ENCODE measurements at regions not wholly inside any gene's neighbourhood (a gene's known extent, or its start where the extent isn't known, plus 50 kb on each side); places are given as distances from the start of the nearest gene placed in this dataset.
"Not testable (repeated sequence)": the region's sequence is repeated elsewhere in the genome, so short reads cannot be mapped to it uniquely, and the experiment has no call there.

GRCh38 chr13:44647560-44647959, 71.4 kb upstream of the TSC22D1 start:
- not testable (repeated sequence) for H3K14ac ChIP-seq (ENCODE audit: low read length); H3K4me1 ChIP-seq (ENCODE audit: control insufficient read depth in 2 of 2, insufficient read depth in 1 of 2, low read depth in 1 of 2, low read length in 2 of 2); H2BK12ac ChIP-seq (ENCODE audit: low read length); H2BK120ac ChIP-seq (ENCODE audit: low read depth, low read length); DNase-seq (ENCODE audit: low spot score); H3K27ac ChIP-seq (replicated peaks; ENCODE audit: low read length); H2AK5ac ChIP-seq (ENCODE audit: low read depth, low read length); H4K8ac ChIP-seq (ENCODE audit: low read depth, low read length); H3K36me3 ChIP-seq (replicated peaks in 1 of 2; ENCODE audit: control insufficient read depth in 2 of 2, insufficient read depth in 2 of 2, low read length in 2 of 2); H3K23ac ChIP-seq (ENCODE audit: low read depth, low read length, poor library complexity); H3K79me1 ChIP-seq (ENCODE audit: low read depth, low read length); H3K9me3 ChIP-seq (replicated peaks in 1 of 2; ENCODE audit: control insufficient read depth in 2 of 2, insufficient read depth in 1 of 2, low read depth in 1 of 2, low read length in 2 of 2); H3K9ac ChIP-seq (ENCODE audit: low read depth, low read length, poor library complexity); H3K18ac ChIP-seq (ENCODE audit: low read length); H2BK5ac ChIP-seq (ENCODE audit: low read length); H2AFZ ChIP-seq (ENCODE audit: low read length); H3K4ac ChIP-seq (ENCODE audit: low read length); H3K27me3 ChIP-seq (ENCODE audit: control insufficient read depth in 3 of 3, insufficient read depth in 3 of 3, low read depth in 1 of 3, low read length in 3 of 3); H3K4me2 ChIP-seq (ENCODE audit: insufficient read depth, low read length, poor library complexity, severe bottlenecking); H2BK15ac ChIP-seq (ENCODE audit: low read length); H4K91ac ChIP-seq (ENCODE audit: low read depth, low read length, poor library complexity); H3K4me3 ChIP-seq (ENCODE audit: low read length in 2 of 2)
- WGBS, 2 donors (ENCODE audit: extremely low coverage in 2 of 2, insufficient read length in 2 of 2, insufficient replicate concordance in 1 of 2), result no CpG with 5 or more reads among the region's 1 CpG

- no peak overlapping the region for H3K18ac ChIP-seq (ENCODE audit: low read length)
- H2AFZ ChIP-seq (ENCODE audit: low read length), result no peak overlapping the region
- no peak overlapping the region for H3K23ac ChIP-seq (ENCODE audit: low read depth, low read length, poor library complexity)
- no peaks in the 10 kb centered on the region for H3K36me3 ChIP-seq (replicated peaks in 1 of 2; ENCODE audit: control insufficient read depth in 2 of 2, insufficient read depth in 2 of 2, low read length in 2 of 2)
- H3K27me3 ChIP-seq (ENCODE audit: control insufficient read depth in 3 of 3, insufficient read depth in 3 of 3, low read depth in 1 of 3, low read length in 3 of 3), result peaks cover 0 to 2% (median 0%) of the 10 kb centered on the region in 3 experiments
- DNase-seq (ENCODE audit: low spot score), result no peak
- no peak overlapping the region for H4K91ac ChIP-seq (ENCODE audit: low read depth, low read length, poor library complexity)
- no peak overlapping the region for H3K27ac ChIP-seq (replicated peaks; ENCODE audit: low read length)
- no peak overlapping the region for H2BK120ac ChIP-seq (ENCODE audit: low read depth, low read length)
- H3K14ac ChIP-seq (ENCODE audit: low read length), result no peak overlapping the region
- H3K9ac ChIP-seq (ENCODE audit: low read depth, low read length, poor library complexity), result no peak overlapping the region
- no peak overlapping the region for H2BK12ac ChIP-seq (ENCODE audit: low read length)
- no peak overlapping the region for H2AK5ac ChIP-seq (ENCODE audit: low read depth, low read length)
- H3K4me2 ChIP-seq (ENCODE audit: insufficient read depth, low read length, poor library complexity, severe bottlenecking), result no peak overlapping the region
- WGBS, 2 donors (ENCODE audit: extremely low coverage in 2 of 2, insufficient read length in 2 of 2, insufficient replicate concordance in 1 of 2), result no CpG with 5 or more reads among the region's 4 CpGs
- H3K79me1 ChIP-seq (ENCODE audit: low read depth, low read length), result no peaks in the 10 kb centered on the region
- peaks cover 4 to 6% of the 10 kb centered on the region in 2 donors for H3K4me1 ChIP-seq (ENCODE audit: control insufficient read depth in 2 of 2, insufficient read depth in 1 of 2, low read depth in 1 of 2, low read length in 2 of 2)
- H2BK15ac ChIP-seq (ENCODE audit: low read length), result no peak overlapping the region
- no peak overlapping the region for H4K8ac ChIP-seq (ENCODE audit: low read depth, low read length)
- no peak overlapping the region for H3K4ac ChIP-seq (ENCODE audit: low read length)
- H3K9me3 ChIP-seq (replicated peaks in 1 of 2; ENCODE audit: control insufficient read depth in 2 of 2, insufficient read depth in 1 of 2, low read depth in 1 of 2, low read length in 2 of 2), result no peaks in the 10 kb centered on the region
- no peak overlapping the region for H3K4me3 ChIP-seq (ENCODE audit: low read length in 2 of 2)
- H2BK5ac ChIP-seq (ENCODE audit: low read length), result no peak overlapping the region
Observed at GRCh38 chr13:44646044-44646443, 69.9 kb upstream of the TSC22D1 start.

- WGBS, 2 donors (ENCODE audit: extremely low coverage in 2 of 2, insufficient read length in 2 of 2, insufficient replicate concordance in 1 of 2), result no CpG with 5 or more reads among the region's 7 CpGs
- no peak overlapping the region for H4K8ac ChIP-seq (ENCODE audit: low read depth, low read length)
- H2AFZ ChIP-seq (ENCODE audit: low read length), result no peak overlapping the region
- no peak overlapping the region for H3K23ac ChIP-seq (ENCODE audit: low read depth, low read length, poor library complexity)
- H3K4me3 ChIP-seq (ENCODE audit: low read length in 2 of 2), result no peak overlapping the region
- H2BK120ac ChIP-seq (ENCODE audit: low read depth, low read length), result no peak overlapping the region
- no peak overlapping the region for H3K4ac ChIP-seq (ENCODE audit: low read length)
- no peak overlapping the region for H2BK15ac ChIP-seq (ENCODE audit: low read length)
- no peak overlapping the region for H3K14ac ChIP-seq (ENCODE audit: low read length)
- no peak overlapping the region for H3K27ac ChIP-seq (replicated peaks; ENCODE audit: low read length)
- H3K79me1 ChIP-seq (ENCODE audit: low read depth, low read length), result no peaks in the 10 kb centered on the region
- no peak overlapping the region for H3K18ac ChIP-seq (ENCODE audit: low read length)
- no peak overlapping the region for H3K9ac ChIP-seq (ENCODE audit: low read depth, low read length, poor library complexity)
- DNase-seq (ENCODE audit: low spot score), result no peak
- no peak overlapping the region for H2BK12ac ChIP-seq (ENCODE audit: low read length)
- no peaks in the 10 kb centered on the region for H3K9me3 ChIP-seq (replicated peaks in 1 of 2; ENCODE audit: control insufficient read depth in 2 of 2, insufficient read depth in 1 of 2, low read depth in 1 of 2, low read length in 2 of 2)
- no peak overlapping the region for H4K91ac ChIP-seq (ENCODE audit: low read depth, low read length, poor library complexity)
- H2BK5ac ChIP-seq (ENCODE audit: low read length), result no peak overlapping the region
- H2AK5ac ChIP-seq (ENCODE audit: low read depth, low read length), result no peak overlapping the region
- H3K4me1 ChIP-seq (ENCODE audit: control insufficient read depth in 2 of 2, insufficient read depth in 1 of 2, low read depth in 1 of 2, low read length in 2 of 2), result no peaks in the 10 kb centered on the region
- H3K27me3 ChIP-seq (ENCODE audit: control insufficient read depth in 3 of 3, insufficient read depth in 3 of 3, low read depth in 1 of 3, low read length in 3 of 3), result no peaks in the 10 kb centered on the region
- no peak overlapping the region for H3K4me2 ChIP-seq (ENCODE audit: insufficient read depth, low read length, poor library complexity, severe bottlenecking)
- no peaks in the 10 kb centered on the region for H3K36me3 ChIP-seq (replicated peaks in 1 of 2; ENCODE audit: control insufficient read depth in 2 of 2, insufficient read depth in 2 of 2, low read length in 2 of 2)
Observed at GRCh38 chr13:44643256-44643655, 67.1 kb upstream of the TSC22D1 start.

- Histone ChIP-seq H3K9me3 (replicated peaks in 1 of 2; ENCODE audit: control insufficient read depth in 2 of 2, insufficient read depth in 1 of 2, low read depth in 1 of 2, low read length in 2 of 2) (no peaks in the 10 kb centered on the region), H2BK15ac (ENCODE audit: low read length) (no peak overlapping the region), H3K4me3 (ENCODE audit: low read length in 2 of 2) (no peak overlapping the region), H2BK5ac (ENCODE audit: low read length) (no peak overlapping the region), H3K23ac (ENCODE audit: low read depth, low read length, poor library complexity) (no peak overlapping the region), H3K4me2 (ENCODE audit: insufficient read depth, low read length, poor library complexity, severe bottlenecking) (no peak overlapping the region), H3K79me1 (ENCODE audit: low read depth, low read length) (no peaks in the 10 kb centered on the region), H3K4me1 (ENCODE audit: control insufficient read depth in 2 of 2, insufficient read depth in 1 of 2, low read depth in 1 of 2, low read length in 2 of 2) (peaks cover 0 to 3% of the 10 kb centered on the region in 2 donors), H3K36me3 (replicated peaks in 1 of 2; ENCODE audit: control insufficient read depth in 2 of 2, insufficient read depth in 2 of 2, low read length in 2 of 2) (no peaks in the 10 kb centered on the region), H2AFZ (ENCODE audit: low read length) (no peak overlapping the region), H4K8ac (ENCODE audit: low read depth, low read length) (no peak overlapping the region), H2BK12ac (ENCODE audit: low read length) (no peak overlapping the region), H4K91ac (ENCODE audit: low read depth, low read length, poor library complexity) (no peak overlapping the region), H2AK5ac (ENCODE audit: low read depth, low read length) (no peak overlapping the region), H3K18ac (ENCODE audit: low read length) (no peak overlapping the region), H2BK120ac (ENCODE audit: low read depth, low read length) (no peak overlapping the region), H3K4ac (ENCODE audit: low read length) (no peak overlapping the region), H3K27me3 (ENCODE audit: control insufficient read depth in 3 of 3, insufficient read depth in 3 of 3, low read depth in 1 of 3, low read length in 3 of 3) (no peaks in the 10 kb centered on the region), H3K14ac (ENCODE audit: low read length) (no peak overlapping the region), H3K9ac (ENCODE audit: low read depth, low read length, poor library complexity) (no peak overlapping the region), H3K27ac (replicated peaks; ENCODE audit: low read length) (no peak overlapping the region)
- no peak for DNase-seq (ENCODE audit: low spot score)
Observed at GRCh38 chr13:44637581-44637980, 61.5 kb upstream of the TSC22D1 start.
